Hippocampal formation (tissue), 2 donors: ENCODE measurements at regions not wholly inside any gene's neighbourhood (a gene's known extent, or its start where the extent isn't known, plus 50 kb on each side); places are given as distances from the start of the nearest gene placed in this dataset.
"Not testable (repeated sequence)": the region's sequence is repeated elsewhere in the genome, so short reads cannot be mapped to it uniquely, and the experiment has no call there.

Experiments used
- DNase-seq, 2 donors: peaks; one replicate each; lab custom pipeline; 2025; lab: John Stamatoyannopoulos, UW

DNA sequence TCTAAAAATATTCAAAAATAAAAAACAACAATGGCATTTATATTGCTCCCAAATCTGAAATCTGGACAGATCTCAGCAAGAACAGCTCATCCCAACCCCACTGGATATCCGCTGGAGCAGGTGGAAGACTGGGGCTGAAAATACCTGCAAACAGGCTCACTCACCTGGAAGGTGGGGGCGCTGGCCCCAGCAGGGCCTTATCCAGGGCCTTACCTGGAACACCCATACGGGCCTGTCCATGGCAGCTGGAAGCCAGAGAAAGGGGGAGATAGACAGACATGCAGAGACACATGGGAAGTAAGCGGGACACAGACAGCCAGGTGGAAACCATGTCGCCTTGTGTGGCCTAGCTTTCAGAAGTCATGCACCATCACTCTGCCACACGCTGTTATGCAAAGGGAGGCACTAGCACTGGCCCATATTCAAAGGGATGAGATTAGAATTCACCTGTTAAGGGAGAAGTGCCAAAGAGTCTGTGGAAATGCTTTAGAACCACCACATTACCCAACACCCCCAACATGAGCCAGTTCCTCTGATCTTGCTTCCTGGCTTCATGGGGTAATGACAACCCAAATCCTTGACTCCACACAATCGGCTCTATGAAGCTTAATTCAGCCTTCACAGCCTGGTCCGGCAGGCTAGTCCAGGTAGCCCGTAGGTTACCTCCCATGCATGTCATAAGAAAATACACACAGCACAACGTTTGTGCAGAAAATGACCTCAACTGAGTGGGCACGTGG, 99.0 kb upstream of the CDYL start:
- DNase-seq = no peak

GRCh38 chr6:4676016-4676415, 100.2 kb upstream of the CDYL start:
- no peak for DNase-seq

DNA sequence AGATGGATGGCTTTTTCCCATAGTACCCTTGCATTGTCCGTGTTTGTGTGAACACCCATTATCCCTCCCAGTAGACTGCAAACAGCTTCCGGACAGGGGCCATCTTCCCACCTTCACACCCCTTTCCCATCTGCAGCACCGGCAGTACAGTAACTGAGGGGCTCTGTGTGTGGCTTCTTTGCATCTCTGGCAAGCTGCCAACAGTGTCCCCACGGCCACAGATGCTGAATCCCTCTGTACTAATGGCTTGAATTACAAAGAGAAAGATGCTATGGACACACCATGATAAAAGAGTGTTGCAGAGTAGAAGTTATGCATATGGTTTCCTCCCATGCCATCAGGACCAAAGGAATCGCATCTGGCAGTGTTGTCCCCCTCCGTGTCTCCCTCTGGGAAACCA, 101.1 kb upstream of the CDYL start:
- DNase-seq = no peak

DNA sequence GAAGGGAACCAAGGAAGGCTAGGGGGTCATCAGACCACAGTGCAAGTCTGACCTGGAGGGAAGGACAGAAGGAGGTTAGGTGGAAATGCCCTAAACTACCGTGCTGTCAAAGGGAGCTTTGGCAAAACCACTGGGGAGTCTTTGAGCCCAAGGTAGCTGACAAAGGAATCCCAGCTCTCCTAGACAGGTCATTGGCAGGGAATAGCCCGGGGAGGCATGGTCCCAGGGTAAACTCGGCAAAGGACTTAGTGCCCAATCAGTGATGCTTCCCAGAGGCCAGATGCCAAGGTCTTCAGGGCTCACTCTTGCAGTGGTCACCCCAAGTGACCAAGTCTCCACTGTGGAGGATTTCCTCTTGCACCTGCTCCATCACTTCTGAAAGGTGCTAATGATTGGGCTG, 102.3 kb upstream of the CDYL start:
- no peak for DNase-seq

DNA sequence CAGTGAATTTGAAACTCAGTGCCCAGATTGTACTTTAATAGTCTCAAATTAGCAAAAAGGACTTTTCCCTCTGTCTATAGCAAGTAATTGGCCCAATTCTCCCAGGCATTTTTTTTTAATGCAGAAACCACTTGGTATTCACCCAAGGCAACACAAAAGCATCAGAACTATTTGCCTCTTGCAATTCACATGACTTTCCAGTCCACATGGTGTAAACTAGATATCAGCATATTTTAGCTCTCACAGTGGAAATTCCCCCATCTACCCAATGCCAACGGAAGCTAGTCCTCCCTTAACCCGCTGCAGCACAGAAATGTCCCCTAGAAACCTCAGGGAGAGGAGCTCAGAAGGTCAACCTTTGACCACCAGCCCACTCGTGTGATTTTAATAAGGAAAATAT, 103.4 kb upstream of the CDYL start:
- no peak for DNase-seq

DNA sequence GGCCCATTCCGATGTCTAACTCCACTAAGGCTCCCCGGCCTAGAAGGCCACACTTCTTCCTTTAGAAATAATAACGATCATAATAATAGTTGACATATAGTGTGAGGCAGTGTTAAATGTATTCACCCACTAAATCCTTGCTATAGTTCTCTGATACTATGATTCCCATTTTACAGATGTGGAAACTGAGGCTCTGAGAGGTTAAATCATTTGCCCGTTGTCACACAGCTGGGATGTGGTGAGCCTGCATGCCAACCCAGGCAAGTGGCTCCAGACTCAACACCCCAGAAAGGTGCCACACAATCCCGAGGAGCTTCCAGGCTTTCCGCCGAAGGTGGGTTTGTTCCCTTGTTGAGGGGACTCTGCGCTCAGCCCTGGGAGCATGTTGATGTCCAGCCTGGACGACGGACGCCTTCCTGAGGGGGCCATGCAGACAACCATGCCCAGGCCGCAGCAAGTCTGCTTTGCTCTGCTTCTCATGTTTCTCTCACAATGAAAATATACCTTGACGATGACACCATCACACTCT, 104.6 kb upstream of the CDYL start:
- no peak for DNase-seq

DNA sequence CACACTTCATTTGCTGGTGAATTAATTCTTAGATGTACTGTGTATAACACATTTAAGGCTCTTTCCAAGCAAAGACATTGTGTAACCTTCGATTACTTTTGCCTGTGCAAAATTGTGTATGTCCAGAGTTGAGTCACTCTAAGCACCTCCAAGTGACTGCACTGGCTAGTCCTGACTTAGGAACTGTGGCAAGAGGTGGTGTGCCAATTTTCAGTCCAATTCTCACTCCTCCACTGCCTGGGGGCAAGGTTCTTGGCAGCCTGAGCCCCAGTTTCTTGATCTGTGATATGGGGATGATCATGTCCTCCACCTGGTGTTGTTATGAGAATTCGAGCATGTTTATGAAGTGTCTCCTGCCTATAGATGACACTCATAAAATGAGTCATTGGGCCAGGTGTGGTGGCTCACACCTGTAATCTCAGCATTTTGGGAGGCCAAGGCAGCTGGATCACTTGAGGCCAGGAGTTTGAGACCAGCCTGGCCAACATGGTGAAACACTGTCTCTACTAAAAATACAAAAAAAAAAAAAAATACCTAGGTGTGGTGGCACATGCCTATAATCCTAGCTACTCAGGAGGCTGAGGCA, 105.3 kb upstream of the CDYL start:
- no peak for DNase-seq

- no peak for DNase-seq
Measured at GRCh38 chr6:4670290-4670689, 105.9 kb upstream of the CDYL start.

DNA sequence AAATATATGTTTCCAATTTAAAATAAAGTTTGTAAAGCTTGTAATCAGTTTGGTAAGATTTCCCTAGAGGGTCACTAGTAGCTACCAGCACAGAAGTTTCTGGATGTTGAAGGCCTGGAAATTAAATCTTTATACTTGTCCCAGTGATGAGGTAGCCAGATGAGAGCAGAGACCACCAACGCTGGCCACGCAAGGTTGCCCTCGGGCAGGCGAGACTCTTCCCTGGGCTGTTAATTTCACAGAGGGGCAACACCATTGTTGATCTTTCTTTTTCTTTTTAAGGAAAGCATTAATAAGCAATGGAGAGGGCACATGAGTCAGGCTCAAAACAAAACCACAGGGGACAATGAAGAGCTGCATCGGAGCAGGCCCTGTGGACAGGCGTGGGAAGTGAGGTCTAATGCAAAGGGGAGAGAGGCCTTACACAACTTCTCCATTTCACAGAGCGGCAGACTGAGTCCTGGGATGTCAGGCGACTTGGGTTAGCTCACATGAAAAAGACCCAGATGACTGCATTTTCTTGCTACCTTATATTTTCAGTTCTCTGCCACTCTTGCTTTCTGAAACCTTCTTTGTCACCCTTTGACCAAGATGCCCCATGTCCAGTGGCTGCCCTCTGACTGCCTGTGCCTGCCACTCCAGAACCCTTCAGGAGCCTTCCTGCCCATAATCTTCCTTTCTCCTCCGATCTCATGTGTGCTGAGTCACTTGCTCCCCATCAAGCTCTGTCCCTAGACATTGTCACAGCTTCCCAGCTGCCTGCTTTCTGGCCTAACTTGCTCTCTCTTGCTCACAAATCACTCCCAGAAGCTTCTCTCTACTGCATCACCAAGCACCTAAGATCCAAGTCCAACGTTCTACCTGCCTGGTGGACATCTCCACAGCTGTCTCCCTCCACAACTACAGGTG, 107.7 kb upstream of the CDYL start:
- no peak for DNase-seq

DNA sequence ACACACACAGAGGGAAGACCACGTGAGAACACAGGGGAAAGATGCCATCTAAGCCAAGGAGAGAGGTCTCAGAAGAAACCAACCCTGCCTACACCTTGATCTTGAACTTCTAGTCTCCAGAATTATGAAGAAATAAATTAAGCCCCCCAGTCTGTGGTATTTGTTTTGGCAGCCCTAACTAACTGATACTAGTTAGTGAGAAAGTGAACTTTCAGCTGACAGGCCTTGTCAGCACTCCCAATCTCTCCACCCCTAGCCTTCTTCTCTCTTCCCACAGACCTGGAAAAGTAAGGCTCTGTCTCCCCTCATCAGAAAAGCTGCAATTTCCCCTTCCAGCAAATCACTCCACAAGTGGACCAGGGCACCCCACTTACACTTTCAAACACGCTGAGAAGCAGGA, 108.6 kb upstream of the CDYL start:
- DNase-seq = no peak

DNA sequence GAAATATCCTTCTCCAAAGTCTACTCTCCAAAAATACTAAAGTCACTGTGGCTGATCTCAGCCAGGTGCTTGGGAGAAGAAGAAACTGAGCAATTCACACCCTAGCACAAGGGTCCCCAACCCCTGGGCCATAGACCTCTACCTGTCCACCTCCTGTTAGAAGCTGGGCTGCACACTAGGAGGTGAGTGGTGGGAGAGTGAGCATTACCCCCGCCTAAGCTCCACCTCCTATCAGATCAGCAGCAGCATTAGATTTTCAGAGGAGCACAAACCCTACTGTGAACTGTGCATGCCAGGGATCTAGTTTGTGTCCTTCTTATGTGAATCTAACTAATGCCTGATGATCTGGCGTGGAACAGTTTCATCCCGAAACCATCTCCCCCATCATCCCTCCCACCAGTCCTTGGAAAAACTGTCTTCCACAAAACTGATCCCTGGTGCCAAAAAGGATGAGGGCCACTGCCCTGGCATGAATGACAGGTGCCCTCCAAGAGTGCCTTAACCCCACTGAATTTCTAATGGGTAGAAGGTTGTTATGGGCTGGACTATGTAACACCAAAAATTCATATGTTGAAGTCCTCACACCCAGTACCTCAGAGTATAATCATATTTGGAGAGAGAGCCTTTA, 109.2 kb upstream of the CDYL start:
- DNase-seq = no peak

- no peak for DNase-seq
Measured at GRCh38 chr6:4665489-4666417, 110.5 kb upstream of the CDYL start.

GRCh38 chr6:4664911-4665310, 111.3 kb upstream of the CDYL start:
- no peak for DNase-seq

- DNase-seq = peak; percentile 19 to 25
Measured at GRCh38 chr6:4664117-4664626, 112.0 kb upstream of the CDYL start.

DNA sequence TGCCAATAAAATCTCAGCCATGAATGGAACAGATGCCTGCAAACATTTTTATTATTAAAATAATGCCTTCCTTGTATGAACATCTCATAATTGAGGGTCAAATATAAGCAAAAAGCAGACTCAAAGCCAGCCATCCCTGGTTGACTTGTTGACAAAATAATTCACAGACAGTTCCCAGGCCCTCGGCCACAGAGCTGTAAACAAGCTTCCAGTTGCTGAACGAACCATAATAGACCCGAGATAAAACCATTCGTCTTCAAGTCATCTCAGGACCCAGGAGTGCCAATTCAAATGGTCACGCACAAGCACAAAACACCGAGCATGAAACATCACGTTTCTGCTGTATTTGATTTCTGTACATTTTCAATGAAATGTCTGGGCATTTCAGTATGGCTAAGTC, 113.3 kb upstream of the CDYL start:
- no peak for DNase-seq

- DNase-seq = no peak
Measured at GRCh38 chr6:4661391-4661790, 114.8 kb upstream of the CDYL start.

- DNase-seq = no peak
Measured at GRCh38 chr6:4660377-4661321, 115.6 kb upstream of the CDYL start.

DNA sequence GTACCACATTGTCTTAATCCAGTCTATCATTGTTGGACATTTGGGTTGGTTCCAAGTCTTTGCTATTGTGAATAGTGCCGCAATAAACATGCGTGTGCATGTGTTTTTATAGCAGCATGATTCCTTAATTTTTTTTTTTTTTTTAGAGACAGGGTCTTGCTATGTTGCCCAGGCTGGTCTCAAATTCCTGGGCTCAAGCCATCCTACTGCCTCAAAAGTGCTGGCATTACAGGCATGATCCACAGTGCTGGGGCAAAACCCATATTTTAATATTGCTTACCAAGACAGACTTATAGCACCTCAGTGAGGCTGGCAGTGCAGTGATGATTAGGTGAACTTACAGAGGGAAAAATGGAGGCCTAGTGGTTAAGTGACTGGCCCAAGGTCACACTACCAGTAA, 116.5 kb upstream of the CDYL start:
- DNase-seq = not testable (repeated sequence)

GRCh38 chr6:4658486-4658885, 117.7 kb upstream of the CDYL start:
- DNase-seq = no peak

- DNase-seq = no peak
Measured at GRCh38 chr6:4656106-4656505, 120.1 kb upstream of the CDYL start.
